Astrocyte (in vitro differentiated cells and primary cell): ENCODE measurements at regions not wholly inside any gene's neighbourhood (a gene's known extent, or its start where the extent isn't known, plus 50 kb on each side); places are given as distances from the start of the nearest gene placed in this dataset.

Experiments used
- DNase-seq: peaks from one replicate; pipeline ENCODE4 v3.0.0-alpha.2; 2010; ENCODE audit warnings: low read depth
- FAIRE-seq: peaks from 2 replicates; lab custom pipeline; 2011; peaks lifted over from hg19 to GRCh38; lab: Jason Lieb, UNC
- H2AFZ ChIP-seq: 2 replicates; pipeline ENCODE4 v1.6.0; 2012; ENCODE audit warnings: low read depth, low read length, inconsistent platforms
- H3K27ac ChIP-seq: 2 replicates; pipeline ENCODE4 v1.5.1; 2011; ENCODE audit warnings: low read depth, low read length, inconsistent platforms
- H3K27me3 ChIP-seq: 2 replicates; pipeline ENCODE4 v1.6.0; 2011; ENCODE audit warnings: low read length, inconsistent platforms; ENCODE audit not compliant: insufficient read depth
- H3K36me3 ChIP-seq: 2 replicates; pipeline ENCODE4 v1.5.1; 2011; ENCODE audit warnings: low read length, inconsistent platforms; ENCODE audit not compliant: insufficient read depth
- H3K4me1 ChIP-seq: 2 replicates; pipeline ENCODE4 v1.5.1; 2011; ENCODE audit warnings: low read length, inconsistent platforms; ENCODE audit not compliant: insufficient read depth
- H3K4me2 ChIP-seq: 2 replicates; pipeline ENCODE4 v1.6.0; 2012; ENCODE audit warnings: low read length, inconsistent platforms
- H3K4me3 ChIP-seq: 2 replicates; pipeline ENCODE4 v1.5.1; 2011; ENCODE audit warnings: low read depth, mild to moderate bottlenecking, low read length, inconsistent platforms; ENCODE audit not compliant: insufficient read depth
- H3K79me2 ChIP-seq: 2 replicates; pipeline ENCODE4 v1.6.0; 2012; ENCODE audit warnings: mild to moderate bottlenecking, low read length, inconsistent platforms; ENCODE audit not compliant: insufficient read depth
- H3K9ac ChIP-seq: 2 replicates; pipeline ENCODE4 v1.6.0; 2012; ENCODE audit warnings: mild to moderate bottlenecking, low read length, inconsistent platforms
- H3K9me3 ChIP-seq: 2 replicates; pipeline ENCODE4 v1.5.1; 2012; ENCODE audit warnings: low read depth, mild to moderate bottlenecking, low read length, inconsistent platforms; ENCODE audit not compliant: insufficient read depth
- H4K20me1 ChIP-seq: 2 replicates; pipeline ENCODE4 v1.6.0; 2012; ENCODE audit warnings: low read length, inconsistent platforms; ENCODE audit not compliant: insufficient read depth
- H3K27ac Mint-ChIP-seq: one replicate; pipeline ENCODE4 v1.8.0; 2021; ENCODE audit warnings: mild to moderate bottlenecking, mixed read lengths; ENCODE audit not compliant: unreplicated experiment
- H3K27me3 Mint-ChIP-seq: one replicate; pipeline ENCODE4 v1.8.0; 2021; ENCODE audit warnings: low read depth, mixed read lengths; ENCODE audit not compliant: unreplicated experiment
- H3K36me3 Mint-ChIP-seq: one replicate; pipeline ENCODE4 v1.8.0; 2021; ENCODE audit warnings: low read depth, mixed read lengths; ENCODE audit not compliant: unreplicated experiment
- H3K4me1 Mint-ChIP-seq: one replicate; pipeline ENCODE4 v1.8.0; 2021; ENCODE audit warnings: low read depth, mixed read lengths; ENCODE audit not compliant: unreplicated experiment
- H3K4me3 Mint-ChIP-seq: one replicate; pipeline ENCODE4 v1.8.0; 2021; ENCODE audit warnings: mild to moderate bottlenecking, moderate library complexity, mixed read lengths; ENCODE audit not compliant: unreplicated experiment
- H3K9me3 Mint-ChIP-seq: one replicate; pipeline ENCODE4 v1.8.0; 2021; ENCODE audit warnings: mild to moderate bottlenecking, mixed read lengths; ENCODE audit not compliant: unreplicated experiment
- EZH2 ChIP-seq: IDR thresholded peaks from 2 replicates; pipeline ENCODE4 v1.6.1; 2012; ENCODE audit warnings: mild to moderate bottlenecking, low read length, inconsistent platforms; ENCODE audit not compliant: insufficient read depth
- TF ChIP-seq, protein P1 (sequence below): IDR thresholded peaks from 2 replicates; pipeline ENCODE4 v1.5.1; 2011; ENCODE audit warnings: low read depth, mild to moderate bottlenecking, inconsistent platforms, low read length, moderate library complexity; ENCODE audit not compliant: insufficient read depth

DNA sequence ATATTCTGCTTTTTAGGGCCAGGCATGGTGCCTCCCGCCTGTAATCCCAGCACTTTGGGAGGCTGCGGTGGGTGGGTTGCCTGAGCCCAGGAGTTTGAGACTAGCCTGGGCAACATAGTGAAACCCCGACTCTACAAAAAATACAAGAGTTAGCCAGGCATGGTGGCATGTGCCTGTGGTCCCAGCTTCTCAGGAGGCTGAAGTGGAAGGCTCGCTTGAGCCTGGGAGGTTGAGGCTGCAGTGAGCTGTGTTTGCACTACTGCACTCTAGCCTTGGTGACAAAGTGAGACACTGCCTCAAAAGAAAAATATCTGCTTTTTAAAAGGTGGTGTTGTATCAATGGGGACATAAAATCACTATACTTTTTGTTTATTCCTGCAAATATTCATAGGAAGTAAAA lies 112.8 kb downstream of the C3orf38 start:
- no peak overlapping the region for H3K4me2 ChIP-seq
- H3K36me3 ChIP-seq: no peaks in the 10 kb centered on the region
- FAIRE-seq: no peak

DNA sequence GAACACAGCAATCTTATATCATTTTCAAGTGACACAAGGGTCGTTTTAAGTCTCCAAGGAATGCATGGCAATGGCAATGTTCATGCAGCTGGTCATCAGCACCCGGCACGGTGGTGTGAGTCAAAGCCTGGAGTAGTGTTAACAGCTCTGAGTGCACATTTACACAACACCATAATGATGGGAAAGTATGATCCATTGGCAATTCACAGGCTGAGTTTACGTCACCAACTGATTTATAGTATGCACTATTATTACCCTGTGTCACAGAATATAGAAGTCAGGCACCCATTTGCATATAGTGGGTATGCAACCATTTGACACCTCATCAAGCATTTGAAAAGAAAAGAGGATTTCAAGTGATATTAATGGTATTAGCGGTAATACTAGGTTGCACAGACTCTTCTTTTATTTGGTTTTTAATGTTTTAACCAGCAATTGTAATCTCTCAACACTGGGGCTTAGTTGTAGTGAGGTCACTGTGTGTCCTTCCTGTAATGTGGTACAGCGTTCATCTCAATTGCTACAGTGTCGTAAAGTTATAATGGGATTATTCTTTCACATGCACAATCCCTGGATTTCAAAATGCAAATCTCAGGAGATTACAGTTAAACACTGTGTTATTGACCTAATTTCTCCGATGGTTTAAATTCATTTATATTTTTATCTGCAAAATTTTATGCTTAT lies 113.8 kb downstream of the C3orf38 start:
- FAIRE-seq (no peak), DNase-seq (no peak)
- H3K9ac ChIP-seq: no peak overlapping the region
- TF ChIP-seq, protein P1, sequence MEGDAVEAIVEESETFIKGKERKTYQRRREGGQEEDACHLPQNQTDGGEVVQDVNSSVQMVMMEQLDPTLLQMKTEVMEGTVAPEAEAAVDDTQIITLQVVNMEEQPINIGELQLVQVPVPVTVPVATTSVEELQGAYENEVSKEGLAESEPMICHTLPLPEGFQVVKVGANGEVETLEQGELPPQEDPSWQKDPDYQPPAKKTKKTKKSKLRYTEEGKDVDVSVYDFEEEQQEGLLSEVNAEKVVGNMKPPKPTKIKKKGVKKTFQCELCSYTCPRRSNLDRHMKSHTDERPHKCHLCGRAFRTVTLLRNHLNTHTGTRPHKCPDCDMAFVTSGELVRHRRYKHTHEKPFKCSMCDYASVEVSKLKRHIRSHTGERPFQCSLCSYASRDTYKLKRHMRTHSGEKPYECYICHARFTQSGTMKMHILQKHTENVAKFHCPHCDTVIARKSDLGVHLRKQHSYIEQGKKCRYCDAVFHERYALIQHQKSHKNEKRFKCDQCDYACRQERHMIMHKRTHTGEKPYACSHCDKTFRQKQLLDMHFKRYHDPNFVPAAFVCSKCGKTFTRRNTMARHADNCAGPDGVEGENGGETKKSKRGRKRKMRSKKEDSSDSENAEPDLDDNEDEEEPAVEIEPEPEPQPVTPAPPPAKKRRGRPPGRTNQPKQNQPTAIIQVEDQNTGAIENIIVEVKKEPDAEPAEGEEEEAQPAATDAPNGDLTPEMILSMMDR: no peak
- no peak for TF ChIP-seq EZH2
- H3K27me3 Mint-ChIP-seq: no peaks in the 10 kb centered on the region
- H3K36me3 Mint-ChIP-seq: no peaks in the 10 kb centered on the region
- H3K4me3 ChIP-seq: no peak overlapping the region
- H3K4me1 ChIP-seq: no peaks in the 10 kb centered on the region
- no peak overlapping the region for H3K4me2 ChIP-seq
- H3K4me3 Mint-ChIP-seq: no peak overlapping the region
- H3K27ac Mint-ChIP-seq: no peak overlapping the region
- no peaks in the 10 kb centered on the region for H3K36me3 ChIP-seq
- H3K9me3 ChIP-seq: no peaks in the 10 kb centered on the region
- no peak overlapping the region for H3K27ac ChIP-seq
- no peaks in the 10 kb centered on the region for H3K9me3 Mint-ChIP-seq
- H4K20me1 ChIP-seq: no peaks in the 10 kb centered on the region
- H3K79me2 ChIP-seq: no peaks in the 10 kb centered on the region
- no peaks in the 10 kb centered on the region for H3K27me3 ChIP-seq
- no peaks in the 10 kb centered on the region for H3K4me1 Mint-ChIP-seq
- H2AFZ ChIP-seq: no peak overlapping the region

More for the DNA sequence above, 112.8 kb downstream of the C3orf38 start:
- Histone ChIP-seq H3K27me3 (no peaks in the 10 kb centered on the region), H3K4me3 (no peak overlapping the region), H4K20me1 (no peaks in the 10 kb centered on the region), H3K4me1 (no peaks in the 10 kb centered on the region), H2AFZ (no peak overlapping the region), H3K27ac (no peak overlapping the region), H3K9me3 (no peaks in the 10 kb centered on the region), H3K79me2 (no peaks in the 10 kb centered on the region), H3K9ac (no peak overlapping the region)
- TF ChIP-seq, protein P1: no peak
- no peak for TF ChIP-seq EZH2
- Mint-ChIP-seq H3K36me3 (no peaks in the 10 kb centered on the region), H3K9me3 (no peaks in the 10 kb centered on the region), H3K4me3 (no peak overlapping the region), H3K4me1 (no peaks in the 10 kb centered on the region), H3K27ac (no peak overlapping the region), H3K27me3 (no peaks in the 10 kb centered on the region)
- no peak for DNase-seq

DNA sequence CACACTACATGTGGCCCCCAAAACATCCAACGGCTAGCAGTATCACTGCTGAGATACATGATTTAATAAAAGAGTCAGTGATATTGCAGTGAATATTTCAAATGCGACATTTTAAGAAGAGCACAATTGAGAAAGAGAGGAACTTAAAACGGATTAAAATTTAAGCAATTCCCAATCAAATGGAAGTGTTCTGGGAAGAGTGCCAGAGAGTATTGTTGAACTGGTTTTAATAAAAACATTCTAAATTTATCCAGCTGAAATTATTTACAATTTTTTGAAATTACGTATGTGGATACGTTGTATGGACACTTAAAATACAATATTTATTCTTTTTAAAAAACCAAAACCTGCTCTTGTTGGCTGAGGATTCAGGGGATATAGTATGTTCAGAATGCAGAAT lies 117.7 kb downstream of the C3orf38 start:
- H3K4me1 Mint-ChIP-seq: no peaks in the 10 kb centered on the region
- no peak overlapping the region for H2AFZ ChIP-seq
- TF ChIP-seq, protein P1: no peak

More for the DNA sequence above, 117.7 kb downstream of the C3orf38 start:
- no peaks in the 10 kb centered on the region for H3K4me1 ChIP-seq
- DNase-seq: no peak
- H4K20me1 ChIP-seq: no peaks in the 10 kb centered on the region
- H3K27ac ChIP-seq: no peak overlapping the region
- no peaks in the 10 kb centered on the region for H3K36me3 Mint-ChIP-seq
- H3K27me3 ChIP-seq: no peaks in the 10 kb centered on the region
- no peaks in the 10 kb centered on the region for H3K79me2 ChIP-seq
- H3K4me3 Mint-ChIP-seq: no peak overlapping the region
- no peaks in the 10 kb centered on the region for H3K36me3 ChIP-seq
- no peak overlapping the region for H3K27ac Mint-ChIP-seq
- H3K4me2 ChIP-seq: no peak overlapping the region
- H3K9me3 Mint-ChIP-seq: no peaks in the 10 kb centered on the region
- no peaks in the 10 kb centered on the region for H3K9me3 ChIP-seq
- FAIRE-seq: no peak
- no peak overlapping the region for H3K4me3 ChIP-seq
- H3K9ac ChIP-seq: no peak overlapping the region
- H3K27me3 Mint-ChIP-seq: no peaks in the 10 kb centered on the region
